ENCODE measurements at regions not wholly inside any gene's neighbourhood (a gene's known extent, or its start where the extent isn't known, plus 50 kb on each side); places are given as distances from the start of the nearest gene placed in this dataset.

- H3K4me3 ChIP-seq (ENCODE audit: insufficient read depth, low read depth, low read length): no peak overlapping the region
- CTCF ChIA-PET: no interaction called here
- no peak overlapping the region for H3K9ac ChIP-seq (ENCODE audit: low read depth, low read length)
- no peak overlapping the region for H3K14ac ChIP-seq (replicated peaks; ENCODE audit: low read depth, low read length)
- H2BK20ac ChIP-seq (ENCODE audit: low read depth, low read length): no peak overlapping the region
- no peak overlapping the region for H2AK9ac ChIP-seq (replicated peaks; ENCODE audit: low read depth, low read length, poor library complexity)
- in situ Hi-C loops (cut with MboI; ENCODE audit: low sequenced_read_pairs) (no loop called here), dilution Hi-C loops (cut with HindIII; ENCODE audit: low sequenced_read_pairs, unreplicated experiment) (no loop called here), intact Hi-C loops (cut with micrococcal nuclease) (no loop called here)
- H2BK5ac ChIP-seq (ENCODE audit: low read depth, low read length, poor library complexity, severe bottlenecking): no peak overlapping the region
- WGBS, 2 experiments (ENCODE audit: extremely low coverage in 2 of 2, insufficient read length in 1 of 2): no CpG with 5 or more reads among the region's 3 CpGs
- POLR2A ChIA-PET (ENCODE audit: unreplicated experiment): no interaction called here
- H3K9me1 ChIP-seq (ENCODE audit: insufficient read depth, low read length): no peaks in the 10 kb centered on the region
- no peak overlapping the region for H2BK120ac ChIP-seq (ENCODE audit: low read depth, low read length)
- no peak overlapping the region for H3K56ac ChIP-seq (ENCODE audit: extremely low read depth, insufficient read depth, low read length)
- BruUV-seq (replicated peaks): no TSS peak
- no peak for ATAC-seq (ENCODE audit: low read depth)
- no peak overlapping the region for H3K4me2 ChIP-seq (ENCODE audit: low read depth, low read length)
- H3K27me3 ChIP-seq (ENCODE audit: control insufficient read depth, insufficient read depth, low read length): no peaks in the 10 kb centered on the region
- no peak overlapping the region for H4K91ac ChIP-seq (ENCODE audit: insufficient read depth, low read depth, low read length)
- H3K23ac ChIP-seq (ENCODE audit: low read depth, low read length): no peak overlapping the region
- no peak overlapping the region for H3K18ac ChIP-seq (ENCODE audit: low read depth, low read length)
- no peak overlapping the region for H2AK5ac ChIP-seq (ENCODE audit: low read depth, low read length)
- TF ChIP-seq RAD21 (IDR thresholded peaks at IDR 0.05; ENCODE audit: low read length): no peak
- TF ChIP-seq CEBPB (IDR thresholded peaks at IDR 0.05; ENCODE audit: low read depth, low read length): no peak
- TF ChIP-seq CHD1 (IDR thresholded peaks at IDR 0.05; ENCODE audit: low read depth, low read length): no peak
- TF ChIP-seq MAZ (IDR thresholded peaks at IDR 0.05; ENCODE audit: borderline replicate concordance, low read depth, low read length): no peak
- TF ChIP-seq MAFK (IDR thresholded peaks at IDR 0.05; ENCODE audit: low read depth, low read length): no peak
- TF ChIP-seq FOS (IDR thresholded peaks at IDR 0.05; ENCODE audit: low read depth, low read length): no peak
- no peak for TF ChIP-seq BHLHE40 (IDR thresholded peaks at IDR 0.05; ENCODE audit: low read depth, low read length)
- no peak for TF ChIP-seq USF2 (IDR thresholded peaks at IDR 0.05; ENCODE audit: low read depth, low read length)
- TF ChIP-seq RFX5 (IDR thresholded peaks at IDR 0.05; ENCODE audit: low read depth, low read length): no peak
- TF ChIP-seq CTCF (conservative IDR thresholded peaks at IDR 0.05; ENCODE audit: low read depth, low read length): no peak
- no peak for TF ChIP-seq MXI1 (IDR thresholded peaks at IDR 0.05; ENCODE audit: borderline replicate concordance, low read depth, low read length)
- no peak for TF ChIP-seq RCOR1 (IDR thresholded peaks at IDR 0.05; ENCODE audit: insufficient replicate concordance, low read length)
- TF ChIP-seq ELK1 (IDR thresholded peaks at IDR 0.05; ENCODE audit: borderline replicate concordance, low read depth, low read length): no peak
- H2BK15ac ChIP-seq (ENCODE audit: low read depth, low read length): no peak overlapping the region
- H3K4ac ChIP-seq (ENCODE audit: low read depth, low read length): no peak overlapping the region
- H3K27ac ChIP-seq (ENCODE audit: insufficient read depth, low read length): no peak overlapping the region
- no peak for DNase-seq
- H4K5ac ChIP-seq (ENCODE audit: low read depth, low read length): no peak overlapping the region
- H3K9me3 ChIP-seq (ENCODE audit: control insufficient read depth, insufficient read depth, low read length): peaks cover 5% of the 10 kb centered on the region
- H4K8ac ChIP-seq (ENCODE audit: low read depth in 2 of 2, low read length in 2 of 2): no peak overlapping the region
- no peaks in the 10 kb centered on the region for H3K36me3 ChIP-seq (ENCODE audit: control insufficient read depth, insufficient read depth, low read length)
- H3K4me1 ChIP-seq (ENCODE audit: control insufficient read depth, insufficient read depth, low read length): no peaks in the 10 kb centered on the region
- H3K79me1 ChIP-seq (ENCODE audit: low read depth in 1 of 2, low read length in 2 of 2): no peaks in the 10 kb centered on the region
- H2AFZ ChIP-seq (replicated peaks; ENCODE audit: low read length, poor library complexity): no peak overlapping the region
- H4K20me1 ChIP-seq (ENCODE audit: insufficient read depth, low read length): no peaks in the 10 kb centered on the region
Measured at GRCh38 chr17:52824542-52824941, 666.0 kb upstream of the CA10 start.

Measured in IMR-90 (cell line).